Glomerular visceral epithelial cell (primary cell): ENCODE measurements at regions not wholly inside any gene's neighbourhood (a gene's known extent, or its start where the extent isn't known, plus 50 kb on each side); places are given as distances from the start of the nearest gene placed in this dataset.

Source experiments
- DNase-seq: peaks from one replicate; pipeline ENCODE4 v3.0.0-alpha.2; 2016; ENCODE audit errors: extremely low spot score

- DNase-seq, result peak; percentile 60
Observed at GRCh38 chr14:64639340-64639821, 64.8 kb upstream of the PLEKHG3 start.

GRCh38 chr14:64640839-64641238 is 63.4 kb upstream of the PLEKHG3 start:
- DNase-seq, result no peak

GRCh38 chr14:64641760-64642159 is 62.5 kb upstream of the PLEKHG3 start:
- no peak for DNase-seq

GRCh38 chr14:64643709-64644108 is 60.5 kb upstream of the PLEKHG3 start:
- DNase-seq, result no peak

- no peak for DNase-seq
Observed at GRCh38 chr14:64644629-64645028, 59.6 kb upstream of the PLEKHG3 start.

- DNase-seq, result peak; percentile 76
Observed at GRCh38 chr14:64645220-64645892, 58.9 kb upstream of the PLEKHG3 start.

- no peak for DNase-seq
Observed at GRCh38 chr14:64646103-64646502, 58.1 kb upstream of the PLEKHG3 start.

GRCh38 chr14:64649383-64649998 is 54.7 kb upstream of the PLEKHG3 start:
- DNase-seq, result peak; percentile 54

GRCh38 chr14:64653900-64654245 is 50.4 kb upstream of the PLEKHG3 start:
- DNase-seq, result no peak

- peak; percentile 75 for DNase-seq
Observed at GRCh38 chr14:64654246-64654900, 49.9 kb upstream of the PLEKHG3 start.
